PC-3 (cell line): ENCODE measurements at regions not wholly inside any gene's neighbourhood (a gene's known extent, or its start where the extent isn't known, plus 50 kb on each side); places are given as distances from the start of the nearest gene placed in this dataset.
"Not testable (repeated sequence)": the region's sequence is repeated elsewhere in the genome, so short reads cannot be mapped to it uniquely, and the experiment has no call there.

Experiments used
- EZH2 ChIP-seq: fragments of 300-600 bp; sonication (generic); IDR thresholded peaks from one replicate; pipeline ENCODE4 v1.6.1; 2017; ENCODE audit warnings: antibody characterized with exemption, mild to moderate bottlenecking, low read length; ENCODE audit not compliant: unreplicated experiment
- TF ChIP-seq, protein P1 (sequence below): fragments of 300-600 bp; sonication (generic); conservative IDR thresholded peaks from 2 replicates; pipeline ENCODE4 v1.5.1; 2017; ENCODE audit warnings: antibody characterized with exemption, low read depth, mild to moderate bottlenecking, low read length

DNA sequence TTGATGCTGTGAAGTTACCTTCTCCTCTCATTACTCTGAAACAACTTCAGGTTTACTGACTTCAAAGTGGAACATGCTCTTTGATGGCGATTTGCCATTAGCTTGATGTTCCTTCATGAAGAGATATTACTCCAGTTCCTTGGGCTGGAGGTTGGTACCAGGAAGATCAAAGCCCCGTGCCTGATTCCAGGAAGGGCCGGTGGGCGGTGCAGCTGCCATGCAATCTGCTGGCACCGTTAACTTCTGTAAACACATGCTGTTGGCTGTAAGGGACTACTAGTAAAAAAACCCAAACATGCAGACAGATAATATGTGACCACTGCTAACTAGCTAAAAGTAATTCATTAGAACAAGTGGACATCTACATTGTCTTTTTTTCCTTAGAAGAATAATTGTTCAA is 182.8 kb upstream of the SPATA31A3 start:
- TF ChIP-seq, protein P1, sequence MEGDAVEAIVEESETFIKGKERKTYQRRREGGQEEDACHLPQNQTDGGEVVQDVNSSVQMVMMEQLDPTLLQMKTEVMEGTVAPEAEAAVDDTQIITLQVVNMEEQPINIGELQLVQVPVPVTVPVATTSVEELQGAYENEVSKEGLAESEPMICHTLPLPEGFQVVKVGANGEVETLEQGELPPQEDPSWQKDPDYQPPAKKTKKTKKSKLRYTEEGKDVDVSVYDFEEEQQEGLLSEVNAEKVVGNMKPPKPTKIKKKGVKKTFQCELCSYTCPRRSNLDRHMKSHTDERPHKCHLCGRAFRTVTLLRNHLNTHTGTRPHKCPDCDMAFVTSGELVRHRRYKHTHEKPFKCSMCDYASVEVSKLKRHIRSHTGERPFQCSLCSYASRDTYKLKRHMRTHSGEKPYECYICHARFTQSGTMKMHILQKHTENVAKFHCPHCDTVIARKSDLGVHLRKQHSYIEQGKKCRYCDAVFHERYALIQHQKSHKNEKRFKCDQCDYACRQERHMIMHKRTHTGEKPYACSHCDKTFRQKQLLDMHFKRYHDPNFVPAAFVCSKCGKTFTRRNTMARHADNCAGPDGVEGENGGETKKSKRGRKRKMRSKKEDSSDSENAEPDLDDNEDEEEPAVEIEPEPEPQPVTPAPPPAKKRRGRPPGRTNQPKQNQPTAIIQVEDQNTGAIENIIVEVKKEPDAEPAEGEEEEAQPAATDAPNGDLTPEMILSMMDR, result not testable (repeated sequence)
- not testable (repeated sequence) for TF ChIP-seq EZH2
